ENCODE measurements at regions not wholly inside any gene's neighbourhood (a gene's known extent, or its start where the extent isn't known, plus 50 kb on each side); places are given as distances from the start of the nearest gene placed in this dataset.

- no peak for TF ChIP-seq ZNF23 (tag by site-specific recombination; IDR thresholded peaks at IDR 0.05; ENCODE audit: borderline replicate concordance)
- TF ChIP-seq ZSCAN4 (tag by site-specific recombination; IDR thresholded peaks at IDR 0.05): no peak
- no peak for TF ChIP-seq ZNF26 (tag by site-specific recombination; IDR thresholded peaks at IDR 0.05)
Observed at GRCh38 chr22:49323751-49324415, 503.8 kb downstream of the BRD1 start (continued).

GRCh38 chr22:49322861-49323622 lies 504.6 kb downstream of the BRD1 start:
- H3K4me3 ChIP-seq (ENCODE audit: low read depth, low read length): no peak overlapping the region
- H3K9me3 ChIP-seq (ENCODE audit: control insufficient read depth, insufficient read depth, low read depth, low read length): no peaks in the 10 kb centered on the region
- POLR2A ChIA-PET: no interaction called here
- no peaks in the 10 kb centered on the region for H3K4me1 ChIP-seq (ENCODE audit: control insufficient read depth, insufficient read depth, low read length)
- CTCF ChIA-PET: interaction anchor here (0.5 to 1.6 kb wide), 3 partner anchors 17 to 592 kb away, joined by 3 to 4 read pairs (median 3); no protein-coding TSS in a partner anchor
- H3K27ac ChIP-seq (ENCODE audit: extremely low read depth, low read depth, low read length): no peak overlapping the region
- no peaks in the 10 kb centered on the region for H3K36me3 ChIP-seq (ENCODE audit: control insufficient read depth in 2 of 2, insufficient read depth in 1 of 2, low read length in 2 of 2)
- TF ChIP-seq REPIN1 (tag by site-specific recombination; IDR thresholded peaks at IDR 0.05; ENCODE audit: low read depth) (no peak), PRDM4 (tag by site-specific recombination; IDR thresholded peaks at IDR 0.05) (no peak), ZNF776 (tag by site-specific recombination; IDR thresholded peaks at IDR 0.05; ENCODE audit: borderline replicate concordance) (0 out of 2 replicates have a peak, but pooled peaks have one; percentile 46), ELK4 (IDR thresholded peaks at IDR 0.05; ENCODE audit: borderline replicate concordance, low read depth, low read length) (no peak), ZNF561 (tag by site-specific recombination; IDR thresholded peaks at IDR 0.05; ENCODE audit: borderline replicate concordance) (no peak), TSHZ1 (tag by site-specific recombination; IDR thresholded peaks at IDR 0.05; ENCODE audit: borderline replicate concordance) (no peak), ZNF114 (tag by site-specific recombination; IDR thresholded peaks at IDR 0.05) (0 out of 2 replicates have a peak, but pooled peaks have one; percentile 51), BCL11A (tag by site-specific recombination; IDR thresholded peaks at IDR 0.05; ENCODE audit: low read depth) (no peak), KLF10 (tag by site-specific recombination; IDR thresholded peaks at IDR 0.05) (no peak), GLI2 (tag by site-specific recombination; IDR thresholded peaks at IDR 0.05; ENCODE audit: borderline replicate concordance, low read depth) (no peak), REST (tag by site-specific recombination; IDR thresholded peaks at IDR 0.05) (no peak), ZNF138 (tag by site-specific recombination; IDR thresholded peaks at IDR 0.05; ENCODE audit: borderline replicate concordance) (no peak), ZNF37A (tag by site-specific recombination; IDR thresholded peaks at IDR 0.05) (no peak), ZNF155 (tag by site-specific recombination; IDR thresholded peaks at IDR 0.05) (no peak), ZNF777 (tag by site-specific recombination; IDR thresholded peaks at IDR 0.05; ENCODE audit: borderline replicate concordance) (peak; percentile 52; the same call in 1 of the 2 replicates)
